Vagina (tissue), 2 donors: ENCODE measurements at regions not wholly inside any gene's neighbourhood (a gene's known extent, or its start where the extent isn't known, plus 50 kb on each side); places are given as distances from the start of the nearest gene placed in this dataset.

Source experiments
- CTCF ChIP-seq, 3 experiments: fragments of 450-650 bp in 2 of 3; fragments of 200-600 bp in 1 of 3; sonication (generic) in 1 of 3; IDR thresholded peaks; one replicate each; pipeline ENCODE4 v1.5.1; 2017 to 2019; ENCODE audit warnings: antibody characterized with exemption in 3 of 3, mild to moderate bottlenecking in 2 of 3, moderate library complexity in 2 of 3
- POLR2A ChIP-seq, 2 donors: fragments of 450-650 bp; IDR thresholded peaks; one replicate each; pipeline ENCODE4 v1.6.1; 2017; ENCODE audit warnings: antibody characterized with exemption in 2 of 2, mild to moderate bottlenecking in 2 of 2, moderate library complexity in 2 of 2

DNA sequence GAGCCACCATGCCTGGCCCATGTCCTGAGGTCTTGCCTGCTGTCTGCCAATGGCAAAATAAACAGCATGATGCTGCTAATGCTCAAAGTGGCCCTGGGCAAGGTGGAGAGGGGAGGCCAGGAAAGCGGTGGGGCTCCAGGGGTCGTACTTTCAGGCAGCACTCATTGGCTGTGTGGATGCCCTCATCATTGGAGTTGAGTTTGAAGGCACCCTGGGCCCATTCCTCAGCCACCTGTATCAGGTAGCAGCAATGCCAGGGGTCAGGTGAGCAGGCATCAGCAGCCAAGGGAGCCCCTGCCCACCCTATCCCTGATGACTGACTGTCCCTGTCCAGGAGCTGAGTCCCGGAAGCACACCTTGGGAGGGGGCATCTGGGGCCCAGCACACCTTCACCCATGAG lies 902.5 kb upstream of the ZNF722 start:
- TF ChIP-seq CTCF (IDR thresholded peaks at IDR 0.05) (no peak), POLR2A (IDR thresholded peaks at IDR 0.05) (no peak)
